HepG2 (cell line): ENCODE measurements at regions not wholly inside any gene's neighbourhood (a gene's known extent, or its start where the extent isn't known, plus 50 kb on each side); places are given as distances from the start of the nearest gene placed in this dataset.

Experiments
- ATAC-seq: fragments of 200-7000 bp; cut with Tn5 transposase; 3 replicates; pipeline ENCODE4 v1.9.1; 2020; ENCODE audit warnings: mild to moderate bottlenecking, moderate library complexity
- BruUV-seq: library from RNA; stranded (reverse); fragments of 400-500 nt; replicated peaks from 2 replicates; lab custom pipeline; 2021; lab: Mats Ljungman, UMichigan
- CTCF ChIA-PET: fragments of 300-600 bp; formaldehyde crosslinking; extraction: SDS; loops from one replicate; lab custom pipeline; 2021; ENCODE audit warnings: low total read pairs, inconsistent platforms, low intra/inter-chr PET ratio; lab: Yijun Ruan, JAX
- POLR2A ChIA-PET: fragments of 350-600 bp; sonication (Branson Sonifier 250); formaldehyde crosslinking; loops from one replicate; lab custom pipeline; 2020; ENCODE audit warnings: antibody characterized with exemption, inconsistent platforms; lab: Yijun Ruan, JAX
- DNase-seq: peaks from one replicate; pipeline ENCODE4 v3.0.0-alpha.2; 2015; ENCODE audit warnings: low spot score
- FAIRE-seq: peaks from 3 replicates; lab custom pipeline; 2011; peaks lifted over from hg19 to GRCh38; lab: Jason Lieb, UNC
- H2AFZ ChIP-seq: one replicate; pipeline ENCODE4 v1.6.1; 2011; ENCODE audit warnings: low read length, inconsistent platforms
- H3K27ac ChIP-seq: fragments of 300-600 bp; 3 replicates; pipeline ENCODE4 v1.8.0; 2011; ENCODE audit warnings: mixed run types, mild to moderate bottlenecking, mixed read lengths, low read length, inconsistent platforms; ENCODE audit not compliant: insufficient read depth; ENCODE audit errors: extremely low read length
- H3K27me3 ChIP-seq, 2 experiments: fragments of 200-600 bp in 1 of 2; 2 replicates in 1 of 2; 3 replicates in 1 of 2; pipeline versions ENCODE4 v1.6.0 to v1.8.0; 2011; ENCODE audit warnings: low read length in 2 of 2, mild to moderate bottlenecking in 2 of 2, moderate library complexity in 2 of 2, inconsistent platforms in 1 of 2; ENCODE audit not compliant: insufficient read depth in 2 of 2, control insufficient read depth in 1 of 2
- H3K36me3 ChIP-seq, 2 experiments: fragments of 200-600 bp in 1 of 2; replicated peaks in 1 of 2; 2 replicates in 1 of 2; 3 replicates in 1 of 2; pipeline versions ENCODE4 v1.5.1 to v1.8.0; 2011; ENCODE audit warnings: low read length in 2 of 2, inconsistent platforms in 1 of 2; ENCODE audit not compliant: insufficient read depth in 2 of 2, control insufficient read depth in 1 of 2
- H3K4me1 ChIP-seq: 2 replicates; pipeline ENCODE4 v1.5.1; 2012; ENCODE audit warnings: low read length, inconsistent platforms; ENCODE audit not compliant: insufficient read depth
- H3K4me2 ChIP-seq: 2 replicates; pipeline ENCODE4 v1.6.0; 2011; ENCODE audit warnings: low read depth, low read length, inconsistent platforms
- H3K4me3 ChIP-seq, 3 experiments: fragments of 200-600 bp in 1 of 3; sonication (generic), shearing (Covaris generic) in 1 of 3; replicated peaks in 1 of 3; 2 replicates each; pipeline ENCODE4 v1.5.1; 2011 to 2016; ENCODE audit warnings: low read length in 3 of 3, inconsistent platforms in 2 of 3, low read depth in 2 of 3, mild to moderate bottlenecking in 2 of 3, control low read depth in 1 of 3, mixed read lengths in 1 of 3; ENCODE audit not compliant: insufficient read depth in 1 of 3
- H3K79me2 ChIP-seq: one replicate; pipeline ENCODE4 v1.6.1; 2011; ENCODE audit warnings: low read length, inconsistent platforms; ENCODE audit not compliant: insufficient read depth
- H3K9ac ChIP-seq: 2 replicates; pipeline ENCODE4 v1.6.0; 2011; ENCODE audit warnings: mild to moderate bottlenecking, low read depth, low read length, inconsistent platforms; ENCODE audit not compliant: insufficient read depth
- H3K9me3 ChIP-seq: 2 replicates; pipeline ENCODE4 v1.5.1; 2012; ENCODE audit warnings: mild to moderate bottlenecking, low read length
- H4K20me1 ChIP-seq: 2 replicates; pipeline ENCODE4 v1.6.0; 2011; ENCODE audit warnings: inconsistent platforms, mild to moderate bottlenecking, low read length, moderate library complexity; ENCODE audit not compliant: insufficient read depth
- FOXA1 ChIP-seq, 2 experiments: fragments of 450-650 bp in 1 of 2; sonication (generic) in 1 of 2; formaldehyde crosslinking in 1 of 2; IDR thresholded peaks; 2 replicates each; pipeline versions ENCODE4 v1.4.0 to v1.6.1; 2016 to 2020; ENCODE audit warnings: missing genetic modification reagents in 1 of 2
- MLLT10 ChIP-seq: sonication (generic); formaldehyde crosslinking; IDR thresholded peaks from 2 replicates; pipeline ENCODE4 v1.4.0; 2020; ENCODE audit warnings: missing genetic modification reagents
- PHF21A ChIP-seq: sonication (generic); formaldehyde crosslinking; IDR thresholded peaks from 2 replicates; pipeline ENCODE4 v1.5.0; 2020; ENCODE audit warnings: mild to moderate bottlenecking, missing genetic modification reagents
- SP140L ChIP-seq: sonication (generic); formaldehyde crosslinking; IDR thresholded peaks from 2 replicates; pipeline ENCODE4 v1.4.0; 2020; ENCODE audit warnings: missing genetic modification reagents, borderline replicate concordance
- ZNF652 ChIP-seq: IDR thresholded peaks from 2 replicates; pipeline ENCODE4 v1.6.1; 2016; ENCODE audit warnings: low read depth, borderline replicate concordance
- WGBS: methylation state at CpG from one replicate; pipeline ENCODE4 v1.1.6; 2017; ENCODE audit warnings: low lambda C conversion rate; 5-methylcytosine and 5-hydroxymethylcytosine counted together
- in situ Hi-C: cut with HindIII; loops from 2 replicates; pipeline ENCODE4 v1.10.0; 2017; ENCODE audit warnings: low pct_unique_long_range_greater_than_20kb; ENCODE audit not compliant: extremely low pct_ligation_motif_present
- intact Hi-C: fragments of 100-400 bp; cut with micrococcal nuclease; formaldehyde crosslinking; loops from one replicate; pipeline ENCODE4 v1.10.0; 2022; ENCODE audit not compliant: unreplicated experiment
- TF ChIP-seq, protein P1 (sequence below): sonication (generic); formaldehyde crosslinking; IDR thresholded peaks from 2 replicates; pipeline ENCODE4 v1.5.1; 2020; ENCODE audit warnings: missing genetic modification reagents, mild to moderate bottlenecking, borderline replicate concordance
- TF ChIP-seq, protein P2 (sequence below): sonication (generic); formaldehyde crosslinking; IDR thresholded peaks from 2 replicates; pipeline ENCODE4 v1.5.0; 2020; ENCODE audit warnings: mild to moderate bottlenecking, missing genetic modification reagents
- TF ChIP-seq, protein P3 (sequence below): sonication (generic); formaldehyde crosslinking; IDR thresholded peaks from 2 replicates; pipeline ENCODE4 v1.4.0; 2020; ENCODE audit warnings: mild to moderate bottlenecking, missing genetic modification reagents, borderline replicate concordance

DNA sequence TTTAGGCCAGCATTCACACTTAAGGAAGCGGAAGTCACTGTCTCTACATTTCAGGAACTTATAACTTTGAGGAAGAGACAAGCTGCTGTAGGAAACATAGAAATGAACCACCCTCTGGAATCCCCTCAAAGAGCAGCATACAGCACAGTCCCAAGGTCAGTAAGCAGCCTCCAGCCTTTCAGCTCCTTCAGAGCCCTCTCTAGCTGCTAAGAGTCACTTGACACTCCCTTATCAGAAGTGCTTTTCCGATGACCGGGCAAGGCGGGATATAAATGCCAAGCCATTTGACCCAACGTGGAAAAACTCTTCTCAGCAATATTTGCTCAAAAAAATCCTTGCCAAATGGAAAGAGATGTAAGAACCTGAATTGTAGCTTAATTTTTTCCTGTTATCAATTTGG is 1284.3 kb downstream of the XPNPEP1 start:
- no peaks in the 10 kb centered on the region for H3K27me3 ChIP-seq
- no peak overlapping the region for H3K4me2 ChIP-seq
- H3K4me3 ChIP-seq: no peak overlapping the region
- no peak overlapping the region for H2AFZ ChIP-seq
- no peaks in the 10 kb centered on the region for H3K4me1 ChIP-seq
- ChIA-PET CTCF (no interaction called here), POLR2A (no interaction called here)
- H3K9ac ChIP-seq: no peak overlapping the region
- intact Hi-C loops: no loop called here
- no TSS peak for BruUV-seq
- no peaks in the 10 kb centered on the region for H4K20me1 ChIP-seq
- no peak for TF ChIP-seq ZNF652
- no peak for TF ChIP-seq FOXA1 (IDR thresholded peaks at IDR 0.05)
- TF ChIP-seq FOXA1 (CRISPR knock-in tag; IDR thresholded peaks at IDR 0.05): no peak
- no peak for TF ChIP-seq MLLT10 (CRISPR knock-in tag)
- TF ChIP-seq, protein P1, sequence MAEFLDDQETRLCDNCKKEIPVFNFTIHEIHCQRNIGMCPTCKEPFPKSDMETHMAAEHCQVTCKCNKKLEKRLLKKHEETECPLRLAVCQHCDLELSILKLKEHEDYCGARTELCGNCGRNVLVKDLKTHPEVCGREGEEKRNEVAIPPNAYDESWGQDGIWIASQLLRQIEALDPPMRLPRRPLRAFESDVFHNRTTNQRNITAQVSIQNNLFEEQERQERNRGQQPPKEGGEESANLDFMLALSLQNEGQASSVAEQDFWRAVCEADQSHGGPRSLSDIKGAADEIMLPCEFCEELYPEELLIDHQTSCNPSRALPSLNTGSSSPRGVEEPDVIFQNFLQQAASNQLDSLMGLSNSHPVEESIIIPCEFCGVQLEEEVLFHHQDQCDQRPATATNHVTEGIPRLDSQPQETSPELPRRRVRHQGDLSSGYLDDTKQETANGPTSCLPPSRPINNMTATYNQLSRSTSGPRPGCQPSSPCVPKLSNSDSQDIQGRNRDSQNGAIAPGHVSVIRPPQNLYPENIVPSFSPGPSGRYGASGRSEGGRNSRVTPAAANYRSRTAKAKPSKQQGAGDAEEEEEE (CRISPR knock-in tag): no peak
- TF ChIP-seq, protein P2, sequence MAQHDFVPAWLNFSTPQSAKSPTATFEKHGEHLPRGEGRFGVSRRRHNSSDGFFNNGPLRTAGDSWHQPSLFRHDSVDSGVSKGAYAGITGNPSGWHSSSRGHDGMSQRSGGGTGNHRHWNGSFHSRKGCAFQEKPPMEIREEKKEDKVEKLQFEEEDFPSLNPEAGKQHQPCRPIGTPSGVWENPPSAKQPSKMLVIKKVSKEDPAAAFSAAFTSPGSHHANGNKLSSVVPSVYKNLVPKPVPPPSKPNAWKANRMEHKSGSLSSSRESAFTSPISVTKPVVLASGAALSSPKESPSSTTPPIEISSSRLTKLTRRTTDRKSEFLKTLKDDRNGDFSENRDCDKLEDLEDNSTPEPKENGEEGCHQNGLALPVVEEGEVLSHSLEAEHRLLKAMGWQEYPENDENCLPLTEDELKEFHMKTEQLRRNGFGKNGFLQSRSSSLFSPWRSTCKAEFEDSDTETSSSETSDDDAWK (CRISPR knock-in tag): no peak
- TF ChIP-seq, protein P3, sequence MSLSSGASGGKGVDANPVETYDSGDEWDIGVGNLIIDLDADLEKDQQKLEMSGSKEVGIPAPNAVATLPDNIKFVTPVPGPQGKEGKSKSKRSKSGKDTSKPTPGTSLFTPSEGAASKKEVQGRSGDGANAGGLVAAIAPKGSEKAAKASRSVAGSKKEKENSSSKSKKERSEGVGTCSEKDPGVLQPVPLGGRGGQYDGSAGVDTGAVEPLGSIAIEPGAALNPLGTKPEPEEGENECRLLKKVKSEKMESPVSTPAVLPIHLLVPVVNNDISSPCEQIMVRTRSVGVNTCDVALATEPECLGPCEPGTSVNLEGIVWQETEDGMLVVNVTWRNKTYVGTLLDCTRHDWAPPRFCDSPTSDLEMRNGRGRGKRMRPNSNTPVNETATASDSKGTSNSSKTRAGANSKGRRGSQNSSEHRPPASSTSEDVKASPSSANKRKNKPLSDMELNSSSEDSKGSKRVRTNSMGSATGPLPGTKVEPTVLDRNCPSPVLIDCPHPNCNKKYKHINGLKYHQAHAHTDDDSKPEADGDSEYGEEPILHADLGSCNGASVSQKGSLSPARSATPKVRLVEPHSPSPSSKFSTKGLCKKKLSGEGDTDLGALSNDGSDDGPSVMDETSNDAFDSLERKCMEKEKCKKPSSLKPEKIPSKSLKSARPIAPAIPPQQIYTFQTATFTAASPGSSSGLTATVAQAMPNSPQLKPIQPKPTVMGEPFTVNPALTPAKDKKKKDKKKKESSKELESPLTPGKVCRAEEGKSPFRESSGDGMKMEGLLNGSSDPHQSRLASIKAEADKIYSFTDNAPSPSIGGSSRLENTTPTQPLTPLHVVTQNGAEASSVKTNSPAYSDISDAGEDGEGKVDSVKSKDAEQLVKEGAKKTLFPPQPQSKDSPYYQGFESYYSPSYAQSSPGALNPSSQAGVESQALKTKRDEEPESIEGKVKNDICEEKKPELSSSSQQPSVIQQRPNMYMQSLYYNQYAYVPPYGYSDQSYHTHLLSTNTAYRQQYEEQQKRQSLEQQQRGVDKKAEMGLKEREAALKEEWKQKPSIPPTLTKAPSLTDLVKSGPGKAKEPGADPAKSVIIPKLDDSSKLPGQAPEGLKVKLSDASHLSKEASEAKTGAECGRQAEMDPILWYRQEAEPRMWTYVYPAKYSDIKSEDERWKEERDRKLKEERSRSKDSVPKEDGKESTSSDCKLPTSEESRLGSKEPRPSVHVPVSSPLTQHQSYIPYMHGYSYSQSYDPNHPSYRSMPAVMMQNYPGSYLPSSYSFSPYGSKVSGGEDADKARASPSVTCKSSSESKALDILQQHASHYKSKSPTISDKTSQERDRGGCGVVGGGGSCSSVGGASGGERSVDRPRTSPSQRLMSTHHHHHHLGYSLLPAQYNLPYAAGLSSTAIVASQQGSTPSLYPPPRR (CRISPR knock-in tag): no peak
- no peak for TF ChIP-seq PHF21A (CRISPR knock-in tag)
- TF ChIP-seq SP140L (CRISPR knock-in tag): no peak
- no peaks in the 10 kb centered on the region for H3K79me2 ChIP-seq
- no peak for DNase-seq
- WGBS: 16% methylated on average over 5 of the region's 5 CpGs
- H3K9me3 ChIP-seq: peaks cover 50% of the 10 kb centered on the region
- in situ Hi-C loops: no loop called here
- H3K27ac ChIP-seq: no peak overlapping the region
- H3K36me3 ChIP-seq: no peaks in the 10 kb centered on the region
- no peak for FAIRE-seq
- ATAC-seq: no peak
